Peyer's patch (tissue), 4 donors: ENCODE measurements at regions not wholly inside any gene's neighbourhood (a gene's known extent, or its start where the extent isn't known, plus 50 kb on each side); places are given as distances from the start of the nearest gene placed in this dataset.

ENCODE experiments used
- DNase-seq, 3 donors: peaks; one replicate each; pipeline ENCODE4 v3.0.0-alpha.2; 2017 to 2019
- H3K27ac ChIP-seq, 4 donors: fragments of 200-600 bp; sonication (generic); one replicate each; pipeline ENCODE4 v1.5.1; 2016 to 2019
- H3K27me3 ChIP-seq, 2 donors: fragments of 200-600 bp; sonication (generic); one replicate each; pipeline ENCODE4 v1.5.1; 2019
- H3K36me3 ChIP-seq, 3 donors: fragments of 200-600 bp; sonication (generic); one replicate each; pipeline ENCODE4 v1.5.1; 2016 to 2019
- H3K4me1 ChIP-seq, 4 donors: fragments of 200-600 bp; sonication (generic); one replicate each; pipeline ENCODE4 v1.5.1; 2016 to 2019
- H3K4me3 ChIP-seq, 4 donors: fragments of 200-600 bp; sonication (generic); 1 replicate in 3 of 4; 2 replicates in 1 of 4; pipeline ENCODE4 v1.5.1; 2016 to 2019; ENCODE audit warnings: mild to moderate bottlenecking in 1 of 4
- H3K9me3 ChIP-seq, 4 donors: fragments of 200-600 bp; sonication (generic); one replicate each; pipeline ENCODE4 v1.5.1; 2016 to 2019; ENCODE audit warnings: mild to moderate bottlenecking in 1 of 4
- CTCF ChIP-seq, 6 experiments: fragments of 450-650 bp in 4 of 6; fragments of 200-600 bp in 2 of 6; sonication (generic) in 1 of 6; IDR thresholded peaks; one replicate each; pipeline ENCODE4 v1.5.1; 2017 to 2019; ENCODE audit warnings: antibody characterized with exemption in 6 of 6, mild to moderate bottlenecking in 3 of 6, moderate library complexity in 1 of 6
- POLR2A ChIP-seq, 2 donors: fragments of 450-650 bp; IDR thresholded peaks; one replicate each; pipeline ENCODE4 v1.5.1; 2017; ENCODE audit warnings: antibody characterized with exemption in 2 of 2, mild to moderate bottlenecking in 2 of 2, moderate library complexity in 2 of 2

GRCh38 chr4:31097999-31098398 lies 377.8 kb downstream of the PCDH7 start:
- Histone ChIP-seq H3K9me3 (no peaks in the 10 kb centered on the region), H3K4me1 (no peaks in the 10 kb centered on the region), H3K27ac (no peak overlapping the region), H3K27me3 (no peaks in the 10 kb centered on the region), H3K36me3 (no peaks in the 10 kb centered on the region), H3K4me3 (no peak overlapping the region)
- no peak for DNase-seq
- TF ChIP-seq POLR2A (IDR thresholded peaks at IDR 0.05) (no peak), CTCF (IDR thresholded peaks at IDR 0.05) (no peak)

GRCh38 chr4:31100536-31100935 lies 380.4 kb downstream of the PCDH7 start:
- H3K4me3 ChIP-seq: no peak overlapping the region
- H3K4me1 ChIP-seq: no peaks in the 10 kb centered on the region
- H3K27me3 ChIP-seq: no peaks in the 10 kb centered on the region
- TF ChIP-seq CTCF (IDR thresholded peaks at IDR 0.05) (no peak), POLR2A (IDR thresholded peaks at IDR 0.05) (no peak)
- no peaks in the 10 kb centered on the region for H3K9me3 ChIP-seq
- no peaks in the 10 kb centered on the region for H3K36me3 ChIP-seq
- no peak overlapping the region for H3K27ac ChIP-seq
- no peak for DNase-seq

- no peaks in the 10 kb centered on the region for H3K4me1 ChIP-seq
- H3K9me3 ChIP-seq: no peaks in the 10 kb centered on the region
- H3K27me3 ChIP-seq: no peaks in the 10 kb centered on the region
- H3K27ac ChIP-seq: no peak overlapping the region
- no peak for TF ChIP-seq CTCF (IDR thresholded peaks at IDR 0.05)
- TF ChIP-seq POLR2A (IDR thresholded peaks at IDR 0.05): no peak
- H3K4me3 ChIP-seq: no peak overlapping the region
- H3K36me3 ChIP-seq: no peaks in the 10 kb centered on the region
- no peak for DNase-seq
Measured at GRCh38 chr4:31104043-31104442, 383.9 kb downstream of the PCDH7 start.

GRCh38 chr4:31104577-31104976 lies 384.4 kb downstream of the PCDH7 start:
- Histone ChIP-seq H3K27me3 (no peaks in the 10 kb centered on the region), H3K27ac (no peak overlapping the region), H3K4me1 (no peaks in the 10 kb centered on the region), H3K36me3 (no peaks in the 10 kb centered on the region), H3K9me3 (no peaks in the 10 kb centered on the region), H3K4me3 (no peak overlapping the region)
- TF ChIP-seq CTCF (IDR thresholded peaks at IDR 0.05): no peak
- TF ChIP-seq POLR2A (IDR thresholded peaks at IDR 0.05): no peak
- no peak for DNase-seq

GRCh38 chr4:31106419-31106818 lies 386.2 kb downstream of the PCDH7 start:
- H3K27ac ChIP-seq: no peak overlapping the region
- no peak for DNase-seq
- H3K4me3 ChIP-seq: no peak overlapping the region
- H3K36me3 ChIP-seq: no peaks in the 10 kb centered on the region
- no peak for TF ChIP-seq CTCF (IDR thresholded peaks at IDR 0.05)
- TF ChIP-seq POLR2A (IDR thresholded peaks at IDR 0.05): no peak
- H3K4me1 ChIP-seq: no peaks in the 10 kb centered on the region
- H3K27me3 ChIP-seq: no peaks in the 10 kb centered on the region
- H3K9me3 ChIP-seq: no peaks in the 10 kb centered on the region

GRCh38 chr4:31107362-31107761 lies 387.2 kb downstream of the PCDH7 start:
- no peak for DNase-seq
- Histone ChIP-seq H3K9me3 (no peaks in the 10 kb centered on the region), H3K27ac (no peak overlapping the region), H3K4me3 (no peak overlapping the region), H3K4me1 (no peaks in the 10 kb centered on the region), H3K27me3 (no peaks in the 10 kb centered on the region), H3K36me3 (no peaks in the 10 kb centered on the region)
- TF ChIP-seq CTCF (IDR thresholded peaks at IDR 0.05) (no peak), POLR2A (IDR thresholded peaks at IDR 0.05) (no peak)
